Lower leg skin (tissue), 4 donors: ENCODE measurements at regions not wholly inside any gene's neighbourhood (a gene's known extent, or its start where the extent isn't known, plus 50 kb on each side); places are given as distances from the start of the nearest gene placed in this dataset.

Experiments used
- DNase-seq, 2 donors: peaks; one replicate each; pipeline ENCODE4 v3.0.0-alpha.2; 2019; ENCODE audit warnings: low spot score in 2 of 2
- H3K4me3 ChIP-seq: fragments of 200-600 bp; sonication (generic); 2 replicates; pipeline ENCODE4 v1.5.1; 2017; ENCODE audit warnings: mild to moderate bottlenecking, low read depth; ENCODE audit not compliant: poor library complexity, severe bottlenecking
- CTCF ChIP-seq, 3 donors: fragments of 450-650 bp; IDR thresholded peaks; one replicate each; pipeline ENCODE4 v1.5.1; 2016; ENCODE audit warnings: antibody characterized with exemption in 3 of 3, mild to moderate bottlenecking in 3 of 3, moderate library complexity in 2 of 3
- POLR2A ChIP-seq, 2 donors: fragments of 450-650 bp; IDR thresholded peaks; one replicate each; pipeline ENCODE4 v1.6.1; 2016 to 2017; ENCODE audit warnings: antibody characterized with exemption in 2 of 2, mild to moderate bottlenecking in 1 of 2, moderate library complexity in 1 of 2
- WGBS, 2 donors: methylation state at CpG; one replicate each; pipeline ENCODE4 v1.1.5; 2018; 5-methylcytosine and 5-hydroxymethylcytosine counted together
- intact Hi-C: fragments of 100-400 bp; cut with DNase I; formaldehyde crosslinking; loops from one replicate; pipeline ENCODE4 v1.15.0; 2023; ENCODE audit warnings: low total_unique reads

GRCh38 chr5:87966213-87966612, 302.4 kb downstream of the TMEM161B start:
- intact Hi-C loops: no loop called here
- 39 to 48% methylated on average over 2 of the region's 2 CpGs for WGBS, 2 donors
- TF ChIP-seq CTCF (IDR thresholded peaks at IDR 0.05) (no peak), POLR2A (IDR thresholded peaks at IDR 0.05) (no peak)
- no peak for DNase-seq
- H3K4me3 ChIP-seq: no peak overlapping the region

- DNase-seq: no peak
- intact Hi-C loops: no loop called here
- H3K4me3 ChIP-seq: no peak overlapping the region
- TF ChIP-seq CTCF (IDR thresholded peaks at IDR 0.05): no peak
- no peak for TF ChIP-seq POLR2A (IDR thresholded peaks at IDR 0.05)
Observed at GRCh38 chr5:87954121-87954520, 314.5 kb downstream of the TMEM161B start.

GRCh38 chr5:87951661-87952060, 317.0 kb downstream of the TMEM161B start:
- 91 to 97% methylated on average over 1 of the region's 1 CpG for WGBS, 2 donors
- intact Hi-C loops: no loop called here
- no peak for TF ChIP-seq CTCF (IDR thresholded peaks at IDR 0.05)
- H3K4me3 ChIP-seq: no peak overlapping the region
- DNase-seq: no peak

- WGBS, 2 donors: 54 to 57% methylated on average over 10 of the region's 10 CpGs
- intact Hi-C loops: no loop called here
- no peak overlapping the region for H3K4me3 ChIP-seq
- DNase-seq: no peak
- TF ChIP-seq CTCF (IDR thresholded peaks at IDR 0.05): no peak
- no peak for TF ChIP-seq POLR2A (IDR thresholded peaks at IDR 0.05)
Observed at GRCh38 chr5:87949676-87950631, 318.7 kb downstream of the TMEM161B start.

- intact Hi-C loops: no loop called here
- no peak for DNase-seq
- 74 to 81% methylated on average over 2 of the region's 2 CpGs for WGBS, 2 donors
- no peak overlapping the region for H3K4me3 ChIP-seq
- no peak for TF ChIP-seq CTCF (IDR thresholded peaks at IDR 0.05)
- TF ChIP-seq POLR2A (IDR thresholded peaks at IDR 0.05): no peak
Observed at GRCh38 chr5:87948486-87948885, 320.2 kb downstream of the TMEM161B start.

- no peak for DNase-seq
- whole genome bisulfite sequencing, 2 donors: 54 to 59% methylated on average over 4 of the region's 4 CpGs
- intact Hi-C loops: no loop called here
- TF ChIP-seq CTCF (IDR thresholded peaks at IDR 0.05) (no peak), POLR2A (IDR thresholded peaks at IDR 0.05) (no peak)
- H3K4me3 ChIP-seq: no peak overlapping the region
Observed at GRCh38 chr5:87946271-87946670, 322.4 kb downstream of the TMEM161B start.
